ENCODE measurements at regions not wholly inside any gene's neighbourhood (a gene's known extent, or its start where the extent isn't known, plus 50 kb on each side); places are given as distances from the start of the nearest gene placed in this dataset.

DNA sequence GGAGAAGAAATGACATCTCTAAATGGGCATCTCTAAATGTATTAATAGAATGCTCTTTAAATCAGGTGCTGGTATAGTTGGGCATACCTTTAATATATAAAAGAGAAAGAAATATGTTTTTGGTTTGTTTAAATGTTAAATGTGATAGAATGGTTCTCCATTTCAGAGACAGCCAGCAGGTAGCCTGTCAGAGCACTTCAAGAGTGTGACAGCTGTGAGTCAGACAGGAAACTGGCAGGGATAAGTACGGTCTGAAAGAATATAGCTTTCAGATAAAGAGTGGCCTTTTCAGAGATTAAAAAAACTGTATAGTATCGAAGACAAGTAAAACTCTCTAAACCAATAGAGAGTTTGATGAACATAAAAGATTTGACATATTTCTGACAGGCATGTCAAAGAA lies 654.1 kb downstream of the IGSF11 start:
- H3K9me3 ChIP-seq = no peaks in the 10 kb centered on the region
- TF ChIP-seq POLR2AphosphoS5 (IDR thresholded peaks at IDR 0.05) = no peak
- TF ChIP-seq, protein P1, sequence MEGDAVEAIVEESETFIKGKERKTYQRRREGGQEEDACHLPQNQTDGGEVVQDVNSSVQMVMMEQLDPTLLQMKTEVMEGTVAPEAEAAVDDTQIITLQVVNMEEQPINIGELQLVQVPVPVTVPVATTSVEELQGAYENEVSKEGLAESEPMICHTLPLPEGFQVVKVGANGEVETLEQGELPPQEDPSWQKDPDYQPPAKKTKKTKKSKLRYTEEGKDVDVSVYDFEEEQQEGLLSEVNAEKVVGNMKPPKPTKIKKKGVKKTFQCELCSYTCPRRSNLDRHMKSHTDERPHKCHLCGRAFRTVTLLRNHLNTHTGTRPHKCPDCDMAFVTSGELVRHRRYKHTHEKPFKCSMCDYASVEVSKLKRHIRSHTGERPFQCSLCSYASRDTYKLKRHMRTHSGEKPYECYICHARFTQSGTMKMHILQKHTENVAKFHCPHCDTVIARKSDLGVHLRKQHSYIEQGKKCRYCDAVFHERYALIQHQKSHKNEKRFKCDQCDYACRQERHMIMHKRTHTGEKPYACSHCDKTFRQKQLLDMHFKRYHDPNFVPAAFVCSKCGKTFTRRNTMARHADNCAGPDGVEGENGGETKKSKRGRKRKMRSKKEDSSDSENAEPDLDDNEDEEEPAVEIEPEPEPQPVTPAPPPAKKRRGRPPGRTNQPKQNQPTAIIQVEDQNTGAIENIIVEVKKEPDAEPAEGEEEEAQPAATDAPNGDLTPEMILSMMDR (IDR thresholded peaks at IDR 0.05) = no peak
- no peak for TF ChIP-seq POLR2A (IDR thresholded peaks at IDR 0.05)
- no peak for TF ChIP-seq EP300 (IDR thresholded peaks at IDR 0.05; ENCODE audit: low read depth)
- DNase-seq = no peak
- no peak overlapping the region for H3K4me3 ChIP-seq
- no peaks in the 10 kb centered on the region for H3K27me3 ChIP-seq
- H3K36me3 ChIP-seq = no peaks in the 10 kb centered on the region
- intact Hi-C loops (cut with DNase I; ENCODE audit: low total_unique reads) = no loop called here
- in situ Hi-C loops (cut with MboI; ENCODE audit: low pct_ligation_motif_present in 1 of 4, low pct_unique_long_range_greater_than_20kb in 1 of 4, low sequenced_read_pairs in 3 of 4) = no loop called here
- H3K4me1 ChIP-seq = no peaks in the 10 kb centered on the region
- 47% methylated on average over 2 of the region's 2 CpGs for WGBS, 2 donors (ENCODE audit: low coverage in 1 of 2)
- no peak overlapping the region for H3K27ac ChIP-seq

DNA sequence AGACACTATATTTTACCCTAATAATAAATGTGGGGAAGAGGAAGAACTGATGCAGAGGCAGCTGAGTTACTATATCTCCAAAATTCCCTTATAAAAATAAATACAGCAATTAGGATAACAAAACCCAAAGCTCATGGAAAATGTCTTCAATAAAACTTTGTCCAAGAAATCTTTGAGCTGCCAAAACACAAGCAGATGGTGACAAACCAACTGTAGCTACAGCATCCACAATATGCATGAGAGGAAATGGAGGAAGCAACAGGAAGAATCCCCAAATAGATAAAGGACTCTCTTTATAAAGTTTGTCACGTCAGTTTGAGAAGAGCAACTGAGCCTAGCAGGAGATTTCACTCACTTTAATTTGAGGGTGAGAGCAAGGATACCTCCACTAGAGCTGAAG lies 638.2 kb downstream of the IGSF11 start:
- H3K9me3 ChIP-seq = no peaks in the 10 kb centered on the region
- H3K27ac ChIP-seq = no peak overlapping the region
- no peak for DNase-seq
- H3K4me1 ChIP-seq = no peaks in the 10 kb centered on the region
- H3K4me3 ChIP-seq = no peak overlapping the region
- no peaks in the 10 kb centered on the region for H3K36me3 ChIP-seq
- TF ChIP-seq POLR2A (IDR thresholded peaks at IDR 0.05) (no peak), POLR2AphosphoS5 (IDR thresholded peaks at IDR 0.05) (no peak), EP300 (IDR thresholded peaks at IDR 0.05; ENCODE audit: low read depth) (no peak)
- TF ChIP-seq, protein P1 (IDR thresholded peaks at IDR 0.05) = no peak
- 38 to 46% methylated on average over 1 of the region's 1 CpG for WGBS, 2 donors (ENCODE audit: low coverage in 1 of 2)
- no peaks in the 10 kb centered on the region for H3K27me3 ChIP-seq
- intact Hi-C loops (cut with DNase I; ENCODE audit: low total_unique reads) = no loop called here
- in situ Hi-C loops (cut with MboI; ENCODE audit: low pct_ligation_motif_present in 1 of 4, low pct_unique_long_range_greater_than_20kb in 1 of 4, low sequenced_read_pairs in 3 of 4) = no loop called here

DNA sequence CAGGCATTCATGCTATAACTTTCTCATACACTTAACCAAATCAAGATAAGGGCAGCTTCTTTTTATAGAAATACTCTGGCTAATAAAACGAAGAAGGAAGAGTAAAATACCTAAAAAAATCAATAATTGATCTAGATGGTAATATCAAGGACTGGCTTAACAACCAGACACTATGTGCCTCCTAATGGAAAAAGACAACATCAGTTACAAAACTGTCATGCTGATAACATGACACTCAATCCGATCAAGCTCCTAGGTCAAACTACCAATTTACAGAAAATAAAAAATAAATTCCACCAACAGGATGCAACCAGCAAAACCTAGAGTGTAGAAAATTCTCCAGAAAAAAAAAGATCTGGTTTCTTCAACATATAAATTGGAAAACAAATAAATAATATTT lies 634.6 kb downstream of the IGSF11 start:
- no peaks in the 10 kb centered on the region for H3K9me3 ChIP-seq
- 50 to 64% methylated on average over 2 of the region's 2 CpGs for WGBS, 2 donors (ENCODE audit: low coverage in 1 of 2)
- intact Hi-C loops (cut with DNase I; ENCODE audit: low total_unique reads) = no loop called here
- no peak overlapping the region for H3K4me3 ChIP-seq
- in situ Hi-C loops (cut with MboI; ENCODE audit: low pct_ligation_motif_present in 1 of 4, low pct_unique_long_range_greater_than_20kb in 1 of 4, low sequenced_read_pairs in 3 of 4) = no loop called here
- no peak overlapping the region for H3K27ac ChIP-seq
- no peaks in the 10 kb centered on the region for H3K27me3 ChIP-seq
- H3K4me1 ChIP-seq = no peaks in the 10 kb centered on the region
- DNase-seq = no peak
- H3K36me3 ChIP-seq = no peaks in the 10 kb centered on the region
- TF ChIP-seq POLR2AphosphoS5 (IDR thresholded peaks at IDR 0.05) (no peak), EP300 (IDR thresholded peaks at IDR 0.05; ENCODE audit: low read depth) (no peak), POLR2A (IDR thresholded peaks at IDR 0.05) (no peak)
- TF ChIP-seq, protein P1 (IDR thresholded peaks at IDR 0.05) = no peak

DNA sequence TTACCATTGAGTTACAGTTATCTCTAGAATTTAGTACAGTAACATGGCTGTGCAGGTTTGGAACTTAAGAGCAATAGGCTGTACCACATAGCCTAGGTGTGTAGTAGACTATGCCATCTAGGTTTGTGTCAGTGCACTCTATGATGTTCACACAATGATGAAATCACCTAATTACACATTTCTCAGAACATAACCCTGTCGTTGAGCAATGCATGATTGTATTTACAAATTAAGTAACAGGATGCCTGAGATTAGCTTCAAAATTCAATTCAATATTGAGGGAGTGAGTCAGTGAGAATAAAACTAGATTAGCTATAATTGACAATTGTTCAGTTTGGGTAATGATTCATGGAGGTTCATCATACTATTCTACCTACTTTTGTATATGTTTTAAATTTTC lies 633.8 kb downstream of the IGSF11 start:
- Histone ChIP-seq H3K4me1 (no peaks in the 10 kb centered on the region), H3K4me3 (no peak overlapping the region), H3K27me3 (no peaks in the 10 kb centered on the region), H3K9me3 (no peaks in the 10 kb centered on the region), H3K27ac (no peak overlapping the region), H3K36me3 (no peaks in the 10 kb centered on the region)
- no peak for TF ChIP-seq POLR2AphosphoS5 (IDR thresholded peaks at IDR 0.05)
- TF ChIP-seq, protein P1 (IDR thresholded peaks at IDR 0.05) = no peak
- TF ChIP-seq EP300 (IDR thresholded peaks at IDR 0.05; ENCODE audit: low read depth) = no peak
- no peak for TF ChIP-seq POLR2A (IDR thresholded peaks at IDR 0.05)
- 33 to 36% methylated on average over 1 of the region's 1 CpG for WGBS, 2 donors (ENCODE audit: low coverage in 1 of 2)
- DNase-seq = no peak
- intact Hi-C loops (cut with DNase I; ENCODE audit: low total_unique reads) (no loop called here), in situ Hi-C loops (cut with MboI; ENCODE audit: low pct_ligation_motif_present in 1 of 4, low pct_unique_long_range_greater_than_20kb in 1 of 4, low sequenced_read_pairs in 3 of 4) (no loop called here)

Measured in transverse colon (tissue), 4 donors.